GM18861 (cell line): ENCODE measurements at regions not wholly inside any gene's neighbourhood (a gene's known extent, or its start where the extent isn't known, plus 50 kb on each side); places are given as distances from the start of the nearest gene placed in this dataset.
A peak's percentile ranks its signal among the peaks of the same experiment; 100 is the strongest.

ENCODE experiments used
- ATAC-seq: cut with Tn5 transposase; IDR thresholded peaks from one replicate; pipeline ENCODE4 v1.9.1; 2021; ENCODE audit not compliant: unreplicated experiment

DNA sequence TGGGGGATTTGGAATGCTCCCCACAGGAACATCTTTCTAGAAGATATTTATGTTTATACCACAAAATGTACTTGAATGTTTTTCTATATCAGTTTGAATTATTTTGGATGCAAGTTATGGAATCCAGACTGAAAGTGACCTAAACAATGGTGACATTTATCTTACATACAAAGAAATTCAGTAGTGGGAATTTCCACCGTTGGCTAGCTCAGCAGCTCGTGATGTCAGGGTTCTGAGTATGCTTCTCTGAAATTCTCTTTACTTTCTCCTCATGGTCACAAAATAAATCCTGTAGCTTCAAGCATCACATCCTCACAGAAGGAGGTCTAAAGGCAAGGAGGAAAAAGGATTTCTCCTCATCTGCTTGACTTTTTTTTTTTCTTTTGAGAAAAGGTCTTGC is 105.3 kb downstream of the AKAIN1 start:
- no peak for ATAC-seq

GRCh38 chr18:5075297-5075696 is 121.8 kb downstream of the AKAIN1 start:
- ATAC-seq = no peak

DNA sequence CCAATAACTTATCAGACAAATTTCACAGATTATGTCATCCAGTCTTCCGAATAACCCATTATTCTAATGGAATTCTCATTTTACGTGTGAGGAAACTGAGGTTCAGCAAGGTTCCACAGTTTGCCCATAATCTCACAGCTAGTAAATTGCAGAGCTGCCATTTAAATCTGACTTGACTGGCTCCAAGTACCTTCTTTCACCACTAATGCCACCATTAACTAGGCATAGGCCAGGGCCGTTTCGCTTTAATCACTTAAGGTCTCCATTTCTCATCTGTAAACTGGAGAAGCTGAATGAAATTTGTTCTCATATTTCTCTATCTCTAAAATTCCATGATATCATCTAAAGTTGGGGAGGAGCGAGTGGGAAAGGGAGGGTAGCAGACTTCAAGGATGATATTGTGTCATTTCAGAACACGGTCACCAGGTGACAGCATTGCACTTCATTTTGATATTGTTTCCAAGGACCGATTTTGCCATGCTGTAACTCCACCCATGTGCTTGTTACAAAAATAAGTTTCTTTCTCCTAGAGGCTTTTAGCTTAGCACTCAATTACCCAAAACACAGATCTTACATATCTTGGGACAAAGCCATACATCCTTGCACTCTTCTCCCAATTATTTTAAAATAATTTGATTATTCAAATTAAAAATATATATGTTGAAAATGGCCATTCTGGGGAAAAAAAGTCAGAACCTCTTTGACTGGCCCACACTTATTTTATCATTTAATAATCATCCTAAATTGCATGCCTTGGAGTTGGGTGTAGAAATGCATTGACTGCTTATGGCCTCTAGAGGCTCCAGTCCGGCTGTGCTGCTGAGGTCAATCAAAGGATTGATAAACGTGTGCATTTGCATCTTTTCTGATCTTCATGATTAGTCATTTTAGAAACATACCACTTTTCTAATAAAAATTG is 123.8 kb downstream of the AKAIN1 start:
- peak; percentile 54 for ATAC-seq

- no peak for ATAC-seq
Observed at GRCh38 chr18:5068851-5069250, 128.2 kb downstream of the AKAIN1 start.

- ATAC-seq = no peak
Observed at GRCh38 chr18:5066380-5066977, 130.6 kb downstream of the AKAIN1 start.

DNA sequence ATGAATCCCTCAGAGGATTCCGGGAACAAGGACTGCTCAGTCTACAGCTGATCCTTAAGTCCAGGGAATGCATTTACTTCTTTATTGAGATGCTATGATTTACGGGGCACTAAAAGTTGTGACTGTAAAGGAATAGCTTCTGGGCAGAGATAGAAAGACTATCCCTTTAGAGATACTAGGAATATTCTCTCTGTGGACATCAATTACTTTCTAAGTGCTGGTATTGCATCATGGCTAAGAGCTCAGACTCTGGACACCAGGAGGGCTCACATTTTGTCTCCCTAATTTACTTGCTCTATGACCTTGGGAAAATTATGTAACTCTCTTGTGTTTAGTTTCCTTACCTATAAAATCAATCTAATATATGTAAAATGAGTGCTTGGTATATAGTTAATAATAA is 131.4 kb downstream of the AKAIN1 start:
- ATAC-seq = no peak

- no peak for ATAC-seq
Observed at GRCh38 chr18:5064841-5065370, 132.2 kb downstream of the AKAIN1 start.

- no peak for ATAC-seq
Observed at GRCh38 chr18:5061785-5062184, 135.3 kb downstream of the AKAIN1 start.

- no peak for ATAC-seq
Observed at GRCh38 chr18:5060543-5060942, 136.5 kb downstream of the AKAIN1 start.

- ATAC-seq = no peak
Observed at GRCh38 chr18:5059696-5060032, 137.4 kb downstream of the AKAIN1 start.

- ATAC-seq = no peak
Observed at GRCh38 chr18:5058768-5059695, 138.0 kb downstream of the AKAIN1 start.

DNA sequence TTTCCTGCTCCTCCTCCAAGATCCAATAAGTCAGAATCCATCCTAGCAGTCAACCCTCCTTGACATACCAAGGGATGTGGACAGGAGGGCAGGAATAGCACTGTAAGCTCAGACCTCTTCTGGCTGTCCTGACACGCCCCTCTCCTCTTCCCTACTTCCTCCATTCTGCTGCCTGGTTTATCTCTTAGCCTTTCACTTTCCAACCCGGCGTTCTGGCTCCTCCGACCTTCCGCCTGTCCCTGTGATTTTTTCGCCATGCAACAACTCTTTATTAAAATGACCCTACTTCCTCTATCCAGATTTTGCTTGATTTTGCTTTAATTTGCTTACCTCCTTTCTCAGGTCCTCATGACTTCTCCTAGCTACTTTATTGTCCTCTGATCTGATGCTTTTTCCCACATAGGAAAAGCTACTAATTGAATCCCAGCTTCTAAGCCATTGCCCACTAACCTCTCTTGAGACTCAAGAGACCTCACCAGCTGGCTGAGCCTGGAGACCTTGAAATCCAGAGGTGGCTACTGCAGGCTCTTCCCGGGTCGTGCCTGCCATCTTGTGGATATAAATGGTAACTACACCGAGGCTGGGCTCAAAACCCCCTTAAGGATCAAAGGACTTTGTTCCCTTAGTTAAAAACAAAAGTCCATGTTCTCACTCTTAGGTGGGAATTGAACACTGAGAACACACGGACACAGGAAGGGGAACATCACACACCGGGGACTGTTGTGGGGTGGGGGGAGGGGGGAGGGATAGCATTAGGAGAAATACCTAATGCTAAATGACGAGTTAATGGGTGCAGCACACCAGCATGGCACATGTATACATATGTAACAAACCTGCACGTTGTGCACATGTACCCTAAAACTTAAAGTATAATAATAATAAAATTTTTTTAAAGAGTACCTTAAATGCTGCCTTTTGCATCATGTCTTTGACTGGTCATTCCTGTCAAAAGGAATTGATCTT is 139.4 kb downstream of the AKAIN1 start:
- ATAC-seq = peak; percentile 53

- ATAC-seq = no peak
Observed at GRCh38 chr18:5052491-5052890, 144.6 kb downstream of the AKAIN1 start.

DNA sequence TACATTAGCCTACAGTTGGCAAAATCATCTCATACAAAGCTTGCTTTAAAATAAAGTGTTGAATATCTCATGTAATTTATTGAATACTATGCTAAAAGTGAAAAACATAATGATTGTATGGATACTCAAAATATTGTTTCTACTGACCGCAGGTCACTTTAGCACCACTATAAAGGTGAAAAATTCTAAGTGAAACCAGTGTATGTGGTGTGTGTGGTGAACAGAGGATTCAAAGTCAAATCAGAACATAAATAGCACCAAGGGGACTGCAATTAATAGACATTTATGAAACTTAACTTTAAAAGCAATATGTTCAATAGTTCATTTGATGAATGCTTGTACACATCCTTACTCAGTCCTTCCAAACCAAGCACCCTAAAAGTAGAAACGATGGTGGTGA is 145.8 kb downstream of the AKAIN1 start:
- no peak for ATAC-seq

DNA sequence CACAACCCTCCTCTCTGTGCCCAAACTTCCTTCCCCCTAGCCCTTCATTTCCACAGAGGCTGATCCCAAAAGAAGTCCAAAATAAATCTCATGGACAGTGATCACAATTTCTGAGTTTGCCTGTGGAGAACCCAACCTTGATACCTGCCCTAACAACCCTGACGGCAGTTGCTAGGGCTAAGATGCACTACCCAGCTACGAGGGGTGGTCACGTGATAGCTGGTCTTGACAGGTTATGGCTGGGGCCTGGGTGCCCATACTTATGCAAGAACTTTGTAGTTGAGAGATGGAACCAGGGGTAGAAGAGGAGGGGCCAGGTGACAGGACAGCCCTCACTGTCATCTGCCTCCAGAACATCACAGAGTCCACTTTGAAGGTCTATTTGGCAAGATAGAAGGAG is 147.9 kb downstream of the AKAIN1 start:
- ATAC-seq = no peak

- no peak for ATAC-seq
Observed at GRCh38 chr18:5040476-5040875, 156.6 kb downstream of the AKAIN1 start.

GRCh38 chr18:5036523-5036922 is 160.5 kb downstream of the AKAIN1 start:
- no peak for ATAC-seq

DNA sequence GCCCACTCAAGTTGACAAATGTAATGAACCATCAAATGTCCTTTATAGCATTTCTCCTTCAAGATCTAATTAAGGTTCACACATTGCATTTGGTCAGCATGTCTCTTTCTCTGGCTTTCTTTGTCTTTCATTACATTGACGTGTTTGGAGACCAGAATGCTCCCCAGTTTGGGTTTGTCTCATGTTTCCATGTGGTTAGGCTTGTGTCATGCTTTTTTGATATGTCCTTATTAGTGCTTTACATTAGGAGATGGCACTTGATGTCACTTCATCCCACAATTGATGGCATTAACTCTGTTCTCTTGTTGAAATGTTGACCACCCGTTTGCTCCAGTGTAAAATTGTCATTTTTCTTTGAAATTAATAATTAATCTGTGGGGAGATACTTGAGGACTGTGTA is 165.8 kb downstream of the AKAIN1 start:
- ATAC-seq = no peak

GRCh38 chr18:5030636-5031035 is 166.4 kb downstream of the AKAIN1 start:
- no peak for ATAC-seq

DNA sequence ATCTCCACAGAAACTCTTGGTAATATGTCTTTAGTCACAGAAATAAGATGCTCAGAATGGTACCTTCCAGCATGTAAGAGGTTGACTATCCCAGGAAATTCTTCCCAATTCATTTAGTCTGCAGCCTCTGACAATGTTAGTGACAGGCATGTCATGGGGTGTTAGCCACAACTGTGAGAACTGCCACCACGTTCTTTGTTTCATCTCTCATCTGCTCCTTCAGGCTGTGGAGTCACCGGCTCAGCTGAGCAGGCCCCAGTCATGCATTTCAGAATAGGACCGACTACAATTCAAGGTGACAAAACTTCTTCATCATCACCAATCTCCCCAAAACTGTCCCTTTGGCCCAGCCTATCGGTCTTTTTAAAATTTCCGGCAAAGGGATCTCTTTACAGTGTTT is 167.5 kb downstream of the AKAIN1 start:
- ATAC-seq = no peak
